IMR-90 (cell line): ENCODE measurements at regions not wholly inside any gene's neighbourhood (a gene's known extent, or its start where the extent isn't known, plus 50 kb on each side); places are given as distances from the start of the nearest gene placed in this dataset.

ENCODE experiments used
- CTCF ChIP-seq: conservative IDR thresholded peaks from 2 replicates; pipeline ENCODE4 v1.5.1; 2012; ENCODE audit warnings: mild to moderate bottlenecking, low read depth, low read length, improper control_type of control experiment
- USF2 ChIP-seq: fragments of 150-350 bp; IDR thresholded peaks from 2 replicates; pipeline ENCODE4 v1.6.1; 2017; ENCODE audit warnings: mild to moderate bottlenecking, antibody characterized with exemption, low read length, low read depth

DNA sequence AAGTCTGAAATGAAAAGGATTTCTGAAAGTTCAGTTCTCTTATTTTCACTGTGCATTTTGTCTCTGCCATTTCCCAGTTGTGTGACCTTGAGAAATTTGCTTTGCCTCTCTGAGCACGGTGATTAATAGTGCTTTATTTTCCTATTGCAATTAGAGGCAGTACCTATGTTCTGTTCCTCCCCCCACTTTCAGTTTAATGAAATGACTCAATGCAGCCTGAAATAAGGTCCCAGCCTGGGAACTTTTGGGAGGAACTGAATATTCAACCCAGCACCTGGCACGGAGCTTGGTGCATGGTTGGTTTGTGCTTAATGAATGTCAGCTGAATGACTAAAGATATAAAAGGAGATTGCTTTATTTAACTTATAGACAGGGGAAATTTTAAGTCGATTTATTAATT, 352.6 kb downstream of the PDCD6IP start:
- TF ChIP-seq CTCF, result no peak
- TF ChIP-seq USF2, result no peak
